Esophagus squamous epithelium (tissue), 5 donors: ENCODE measurements at regions not wholly inside any gene's neighbourhood (a gene's known extent, or its start where the extent isn't known, plus 50 kb on each side); places are given as distances from the start of the nearest gene placed in this dataset.

Experiments used
- DNase-seq: peaks from one replicate; lab custom pipeline; 2025; lab: John Stamatoyannopoulos, UW
- H3K27ac ChIP-seq, 4 donors: fragments of 200-600 bp; sonication (generic); one replicate each; pipeline ENCODE4 v1.5.1; 2016 to 2019; ENCODE audit warnings: mild to moderate bottlenecking in 1 of 4
- H3K27me3 ChIP-seq, 4 donors: fragments of 200-600 bp; sonication (generic); 1 replicate in 3 of 4; 2 replicates in 1 of 4; pipeline versions ENCODE4 v1.5.1 to v1.6.0; 2017 to 2021; ENCODE audit warnings: antibody characterized with exemption in 1 of 4
- H3K36me3 ChIP-seq, 3 donors: fragments of 200-600 bp; sonication (generic); one replicate each; pipeline ENCODE4 v1.5.1; 2016 to 2019
- H3K4me1 ChIP-seq, 3 donors: fragments of 200-600 bp; sonication (generic); one replicate each; pipeline ENCODE4 v1.5.1; 2017 to 2019
- H3K4me3 ChIP-seq, 4 donors: fragments of 200-600 bp; sonication (generic); 1 replicate in 3 of 4; 2 replicates in 1 of 4; pipeline ENCODE4 v1.5.1; 2016 to 2019; ENCODE audit warnings: mild to moderate bottlenecking in 2 of 4, moderate library complexity in 1 of 4
- H3K9me3 ChIP-seq, 3 donors: fragments of 200-600 bp; sonication (generic); one replicate each; pipeline ENCODE4 v1.5.1; 2016 to 2019
- POLR2A ChIP-seq, 4 donors: fragments of 450-650 bp; IDR thresholded peaks; one replicate each; pipeline ENCODE4 v1.6.1; 2017; ENCODE audit warnings: antibody characterized with exemption in 4 of 4, mild to moderate bottlenecking in 4 of 4, moderate library complexity in 3 of 4
- WGBS, 2 donors: methylation state at CpG; one replicate each; pipeline ENCODE4 v1.1.5; 2018; 5-methylcytosine and 5-hydroxymethylcytosine counted together
- intact Hi-C: fragments of 100-400 bp; cut with DNase I; formaldehyde crosslinking; loops from one replicate; pipeline ENCODE4 v1.15.0; 2022
- TF ChIP-seq, protein P1 (sequence below), 6 experiments: fragments of 450-650 bp in 4 of 6; fragments of 200-600 bp in 2 of 6; sonication (generic) in 2 of 6; IDR thresholded peaks; one replicate each; pipeline ENCODE4 v1.5.1; 2016 to 2019; ENCODE audit warnings: antibody characterized with exemption in 6 of 6, mild to moderate bottlenecking in 4 of 6, moderate library complexity in 4 of 6
- donor health status: DM: yes; HTN: yes; CAD: no.

DNA sequence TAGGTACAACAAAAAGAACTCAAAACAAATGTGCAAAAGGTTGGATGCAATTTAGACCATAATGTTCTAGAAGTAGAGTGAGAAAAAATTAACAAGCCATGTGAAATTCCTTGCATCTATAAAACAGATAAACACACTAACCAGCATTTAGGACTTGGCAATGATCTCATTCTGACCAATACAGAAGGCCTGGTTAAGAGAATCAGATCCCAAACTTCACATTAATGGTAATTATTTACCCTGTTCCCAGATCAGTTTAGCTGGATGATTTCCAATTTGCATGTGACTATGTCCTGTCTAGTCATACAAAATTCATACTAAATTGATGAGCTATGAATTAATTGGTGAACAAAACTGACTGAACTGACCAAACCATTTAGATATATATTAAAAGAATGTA lies 98.4 kb upstream of the FIGN start:
- no peak overlapping the region for H3K27ac ChIP-seq
- no peak for DNase-seq
- TF ChIP-seq, protein P1, sequence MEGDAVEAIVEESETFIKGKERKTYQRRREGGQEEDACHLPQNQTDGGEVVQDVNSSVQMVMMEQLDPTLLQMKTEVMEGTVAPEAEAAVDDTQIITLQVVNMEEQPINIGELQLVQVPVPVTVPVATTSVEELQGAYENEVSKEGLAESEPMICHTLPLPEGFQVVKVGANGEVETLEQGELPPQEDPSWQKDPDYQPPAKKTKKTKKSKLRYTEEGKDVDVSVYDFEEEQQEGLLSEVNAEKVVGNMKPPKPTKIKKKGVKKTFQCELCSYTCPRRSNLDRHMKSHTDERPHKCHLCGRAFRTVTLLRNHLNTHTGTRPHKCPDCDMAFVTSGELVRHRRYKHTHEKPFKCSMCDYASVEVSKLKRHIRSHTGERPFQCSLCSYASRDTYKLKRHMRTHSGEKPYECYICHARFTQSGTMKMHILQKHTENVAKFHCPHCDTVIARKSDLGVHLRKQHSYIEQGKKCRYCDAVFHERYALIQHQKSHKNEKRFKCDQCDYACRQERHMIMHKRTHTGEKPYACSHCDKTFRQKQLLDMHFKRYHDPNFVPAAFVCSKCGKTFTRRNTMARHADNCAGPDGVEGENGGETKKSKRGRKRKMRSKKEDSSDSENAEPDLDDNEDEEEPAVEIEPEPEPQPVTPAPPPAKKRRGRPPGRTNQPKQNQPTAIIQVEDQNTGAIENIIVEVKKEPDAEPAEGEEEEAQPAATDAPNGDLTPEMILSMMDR (IDR thresholded peaks at IDR 0.05): no peak
- TF ChIP-seq POLR2A (IDR thresholded peaks at IDR 0.05): no peak
- H3K9me3 ChIP-seq: no peaks in the 10 kb centered on the region
- no peaks in the 10 kb centered on the region for H3K4me1 ChIP-seq
- H3K27me3 ChIP-seq: no peaks in the 10 kb centered on the region
- H3K36me3 ChIP-seq: no peaks in the 10 kb centered on the region
- H3K4me3 ChIP-seq: no peak overlapping the region
- intact Hi-C loops: no loop called here

DNA sequence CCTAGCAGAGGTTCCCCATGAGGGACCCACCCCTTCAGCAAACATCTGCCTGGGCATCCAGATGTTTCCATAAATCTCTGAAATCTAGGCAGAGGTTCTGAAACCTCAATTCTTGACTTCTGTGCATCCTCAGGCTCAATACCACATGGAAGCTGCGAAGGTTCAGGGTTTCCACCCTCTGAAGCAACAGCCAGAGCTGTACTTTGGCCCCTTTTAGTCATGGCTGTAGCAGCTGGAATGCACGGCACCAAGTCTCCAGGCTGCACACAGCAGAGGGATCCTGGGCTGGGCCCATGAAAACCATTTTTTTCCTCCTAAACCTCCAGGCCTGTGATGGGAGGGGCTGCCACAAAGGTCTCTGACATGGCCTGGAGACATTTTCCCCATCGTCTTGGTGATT lies 93.0 kb upstream of the FIGN start:
- H3K4me3 ChIP-seq: no peak overlapping the region
- H3K36me3 ChIP-seq: no peaks in the 10 kb centered on the region
- intact Hi-C loops: no loop called here
- DNase-seq: no peak
- WGBS, 2 donors: 56 to 76% methylated on average over 1 to 3 of the region's 3 CpGs
- H3K27me3 ChIP-seq: no peaks in the 10 kb centered on the region
- H3K9me3 ChIP-seq: no peaks in the 10 kb centered on the region
- no peak for TF ChIP-seq POLR2A (IDR thresholded peaks at IDR 0.05)
- no peak overlapping the region for H3K27ac ChIP-seq
- no peaks in the 10 kb centered on the region for H3K4me1 ChIP-seq

- TF ChIP-seq, protein P1 (IDR thresholded peaks at IDR 0.05): no peak
- no peak for TF ChIP-seq POLR2A (IDR thresholded peaks at IDR 0.05)
- no peak for DNase-seq
- Histone ChIP-seq H3K27me3 (no peaks in the 10 kb centered on the region), H3K4me3 (no peak overlapping the region), H3K4me1 (no peaks in the 10 kb centered on the region), H3K9me3 (peaks cover 0 to 6% (median 0%) of the 10 kb centered on the region in 3 donors), H3K27ac (no peak overlapping the region), H3K36me3 (no peaks in the 10 kb centered on the region)
- intact Hi-C loops: no loop called here
These were observed 86.2 kb upstream of the FIGN start for GRCh38 chr2:163822033-163822432.

- TF ChIP-seq POLR2A (IDR thresholded peaks at IDR 0.05): no peak
- TF ChIP-seq, protein P1 (IDR thresholded peaks at IDR 0.05): no peak
- DNase-seq: no peak
- intact Hi-C loops: no loop called here
- no peak overlapping the region for H3K27ac ChIP-seq
- whole genome bisulfite sequencing, 2 donors: 57 to 64% methylated on average over 1 of the region's 1 CpG
- peaks cover 0 to 6% (median 4%) of the 10 kb centered on the region in 3 donors for H3K9me3 ChIP-seq
- H3K36me3 ChIP-seq: no peaks in the 10 kb centered on the region
- H3K4me1 ChIP-seq: no peaks in the 10 kb centered on the region
- no peak overlapping the region for H3K4me3 ChIP-seq
- H3K27me3 ChIP-seq: no peaks in the 10 kb centered on the region
These were observed 77.2 kb upstream of the FIGN start for GRCh38 chr2:163812926-163813520.

DNA sequence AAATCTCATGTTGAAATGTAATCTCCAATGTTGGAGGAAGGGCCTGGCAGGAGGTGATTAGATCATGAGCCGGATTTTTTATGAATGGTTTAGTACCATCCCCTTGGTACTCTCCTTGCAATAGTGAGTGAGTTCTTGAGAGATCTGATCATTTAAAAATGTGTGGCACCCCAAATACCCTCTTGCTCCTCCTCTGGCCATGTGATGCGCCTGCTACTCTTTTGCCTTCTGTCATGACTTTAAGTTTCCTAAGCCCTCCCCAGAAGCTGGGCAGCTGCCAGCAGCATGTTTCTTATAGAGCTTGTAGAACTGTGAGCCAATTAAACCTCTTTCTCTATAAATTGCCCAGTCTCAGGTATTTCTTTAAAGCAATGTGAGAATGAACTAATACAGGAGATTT lies 72.6 kb upstream of the FIGN start:
- WGBS, 2 donors: 76 to 84% methylated on average over 2 of the region's 2 CpGs

More for the DNA sequence above, 72.6 kb upstream of the FIGN start:
- TF ChIP-seq, protein P1 (IDR thresholded peaks at IDR 0.05): no peak
- TF ChIP-seq POLR2A (IDR thresholded peaks at IDR 0.05): no peak
- H3K4me3 ChIP-seq: no peak overlapping the region
- no peak for DNase-seq
- H3K27me3 ChIP-seq: no peaks in the 10 kb centered on the region
- intact Hi-C loops: no loop called here
- no peaks in the 10 kb centered on the region for H3K4me1 ChIP-seq
- H3K36me3 ChIP-seq: no peaks in the 10 kb centered on the region
- H3K9me3 ChIP-seq: no peaks in the 10 kb centered on the region
- no peak overlapping the region for H3K27ac ChIP-seq
